ENCODE measurements at regions not wholly inside any gene's neighbourhood (a gene's known extent, or its start where the extent isn't known, plus 50 kb on each side); places are given as distances from the start of the nearest gene placed in this dataset.

DNA sequence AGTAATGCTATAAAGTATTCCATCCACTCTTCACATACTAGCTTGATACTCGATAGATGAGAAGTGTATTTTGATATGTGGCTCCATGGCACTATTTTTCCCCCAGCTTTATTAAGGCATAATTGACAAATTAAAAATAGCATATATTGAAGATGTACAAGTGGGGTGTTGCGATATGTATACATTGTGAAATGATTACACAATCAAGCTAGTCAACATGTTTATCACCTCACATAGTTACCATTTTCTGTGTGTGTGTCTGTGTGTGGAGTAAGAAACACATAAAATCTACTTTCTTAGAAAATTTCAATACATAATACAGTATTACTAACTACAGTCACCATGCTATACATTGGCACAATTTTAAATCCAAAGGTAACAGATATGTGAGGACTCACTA, 82.5 kb upstream of the MYT1L start:
- in situ Hi-C loops (cut with HindIII; ENCODE audit: low sequenced_read_pairs), result no loop called here
- DNase-seq (ENCODE audit: low spot score), result no peak

DNA sequence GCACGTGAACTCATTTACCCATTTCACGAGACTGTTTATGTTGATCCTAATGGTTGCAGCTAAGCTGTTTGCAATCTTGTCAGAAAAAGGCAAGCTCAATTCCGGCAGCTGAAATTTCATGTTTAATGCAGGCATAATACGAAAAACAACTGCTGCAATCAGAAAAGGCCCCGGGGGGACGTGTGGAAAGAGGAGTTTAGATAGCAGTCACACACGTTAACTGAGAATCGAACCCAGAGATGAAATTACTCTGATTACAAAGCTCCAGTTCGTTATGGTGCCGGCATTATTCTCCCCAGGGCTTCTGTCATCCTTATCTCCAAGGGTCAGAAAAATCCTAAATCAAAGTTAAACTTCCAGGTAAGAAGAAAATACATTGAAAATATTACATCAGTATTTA, 79.9 kb upstream of the MYT1L start:
- in situ Hi-C loops (cut with HindIII; ENCODE audit: low sequenced_read_pairs), result no loop called here
- no peak for DNase-seq (ENCODE audit: low spot score)

DNA sequence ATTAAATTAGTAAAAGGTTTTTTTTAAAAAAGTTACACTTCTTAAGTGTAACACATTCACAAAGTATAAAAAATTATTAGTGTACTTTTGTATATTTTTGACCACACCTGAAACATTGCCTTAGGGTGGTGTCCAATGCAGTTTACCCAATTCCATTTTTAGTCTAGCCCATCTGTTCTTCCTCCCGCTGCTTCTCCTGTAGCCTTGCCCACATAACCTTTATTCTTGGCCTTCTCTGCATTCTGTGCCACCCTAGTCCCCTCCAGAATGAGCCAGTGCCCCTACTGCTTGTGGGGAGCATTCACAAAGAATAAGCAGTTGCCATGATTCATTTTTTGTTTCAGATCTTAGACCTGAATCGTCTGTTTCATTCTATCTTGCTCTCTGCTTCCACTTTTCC, 78.4 kb upstream of the MYT1L start:
- in situ Hi-C loops (cut with HindIII; ENCODE audit: low sequenced_read_pairs), result no loop called here
- DNase-seq (ENCODE audit: low spot score), result peak; percentile 62

GRCh38 chr2:2405780-2406179, 74.7 kb upstream of the MYT1L start:
- in situ Hi-C loops (cut with HindIII; ENCODE audit: low sequenced_read_pairs), result no loop called here
- DNase-seq (ENCODE audit: low spot score), result no peak

DNA sequence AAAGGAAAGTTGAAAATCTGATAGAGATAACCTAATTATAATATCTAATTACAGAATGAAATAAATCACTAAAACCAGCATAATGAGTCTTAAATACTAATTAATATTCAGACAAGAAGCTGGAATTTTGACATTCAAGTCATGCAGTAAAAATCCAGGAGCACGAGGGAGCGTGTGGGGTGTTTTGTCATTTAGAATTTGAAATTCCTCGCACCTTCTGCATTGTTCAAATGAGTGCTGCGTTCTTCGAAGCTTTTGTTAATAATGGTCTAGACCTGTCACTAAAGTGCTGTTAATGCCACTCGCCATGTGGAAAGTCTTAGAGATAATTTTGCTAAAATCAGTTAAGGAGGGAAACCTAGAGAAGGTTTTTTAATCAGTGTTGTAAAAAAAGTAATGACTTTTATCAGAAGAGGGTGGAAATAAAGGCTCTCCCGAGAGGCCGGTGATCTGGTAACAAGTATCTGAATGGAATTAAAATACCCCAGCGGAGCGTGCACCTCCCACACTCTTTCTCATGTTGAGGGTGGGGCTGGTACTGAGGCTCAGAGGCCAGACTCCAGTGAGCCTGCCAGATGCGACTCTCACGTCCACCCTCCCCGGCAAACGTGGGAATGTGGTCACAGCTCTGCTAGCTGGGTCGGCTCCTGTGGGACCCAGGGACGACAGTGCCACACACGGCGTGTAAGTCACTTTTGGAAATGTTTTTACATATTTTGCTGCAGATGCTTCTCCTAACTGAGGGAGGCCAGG, 69.4 kb upstream of the MYT1L start:
- in situ Hi-C loops (cut with HindIII; ENCODE audit: low sequenced_read_pairs), result no loop called here
- no peak for DNase-seq (ENCODE audit: low spot score)

GRCh38 chr2:2399396-2399795, 68.3 kb upstream of the MYT1L start:
- in situ Hi-C loops (cut with HindIII; ENCODE audit: low sequenced_read_pairs), result no loop called here
- no peak for DNase-seq (ENCODE audit: low spot score)

GRCh38 chr2:2392332-2392731, 61.3 kb upstream of the MYT1L start:
- no peak for DNase-seq (ENCODE audit: low spot score)
- in situ Hi-C loops (cut with HindIII; ENCODE audit: low sequenced_read_pairs), result no loop called here

DNA sequence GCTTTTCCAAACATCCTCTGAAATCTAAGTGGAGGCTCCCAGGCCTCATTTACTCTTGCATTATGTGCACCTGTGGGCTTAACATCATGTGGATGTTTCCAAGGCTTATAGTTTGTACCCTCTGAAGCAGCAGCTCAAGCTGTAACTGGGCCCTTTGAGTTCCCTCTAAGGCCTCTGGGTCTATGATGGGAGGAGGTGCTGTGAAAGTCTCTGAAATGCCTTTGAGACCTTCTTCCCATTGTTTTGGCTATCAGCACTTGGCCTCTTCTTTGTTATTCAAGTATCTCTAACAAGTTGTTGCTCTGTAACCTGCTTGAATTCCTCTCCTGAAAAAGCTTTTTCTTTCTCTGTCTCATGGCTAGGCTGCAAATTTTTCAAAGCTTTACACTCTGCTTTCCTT, 58.1 kb upstream of the MYT1L start:
- in situ Hi-C loops (cut with HindIII; ENCODE audit: low sequenced_read_pairs), result no loop called here
- no peak for DNase-seq (ENCODE audit: low spot score)
